COLO668 (cell line): ENCODE measurements at regions not wholly inside any gene's neighbourhood (a gene's known extent, or its start where the extent isn't known, plus 50 kb on each side); places are given as distances from the start of the nearest gene placed in this dataset.
A peak's percentile ranks its signal among the peaks of the same experiment; 100 is the strongest.
"Not testable (repeated sequence)": the region's sequence is repeated elsewhere in the genome, so short reads cannot be mapped to it uniquely, and the experiment has no call there.

Source experiments
- DNase-seq: peaks from one replicate; lab custom pipeline; 2025; ENCODE audit not compliant: unreplicated experiment; lab: John Stamatoyannopoulos, UW

DNA sequence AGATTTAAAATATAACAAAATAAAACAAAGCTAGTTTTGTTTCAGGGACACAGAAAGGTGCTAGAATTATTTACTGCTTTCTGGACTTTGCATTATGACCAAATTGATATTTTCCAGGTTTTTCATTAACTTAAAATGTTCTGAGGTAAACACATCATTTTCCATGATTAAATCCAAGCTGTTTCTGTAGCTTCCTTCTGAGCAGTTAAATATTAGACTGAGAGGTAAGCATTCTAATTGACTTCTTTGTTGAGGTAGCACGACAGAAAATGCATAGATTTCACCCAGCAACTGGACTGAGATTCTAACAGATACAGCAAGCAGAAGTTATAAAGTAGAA, 98.3 kb downstream of the BMP4 start:
- DNase-seq, result no peak

- DNase-seq, result no peak
These were observed 98.8 kb downstream of the BMP4 start for GRCh38 chr14:53857625-53858344.

DNA sequence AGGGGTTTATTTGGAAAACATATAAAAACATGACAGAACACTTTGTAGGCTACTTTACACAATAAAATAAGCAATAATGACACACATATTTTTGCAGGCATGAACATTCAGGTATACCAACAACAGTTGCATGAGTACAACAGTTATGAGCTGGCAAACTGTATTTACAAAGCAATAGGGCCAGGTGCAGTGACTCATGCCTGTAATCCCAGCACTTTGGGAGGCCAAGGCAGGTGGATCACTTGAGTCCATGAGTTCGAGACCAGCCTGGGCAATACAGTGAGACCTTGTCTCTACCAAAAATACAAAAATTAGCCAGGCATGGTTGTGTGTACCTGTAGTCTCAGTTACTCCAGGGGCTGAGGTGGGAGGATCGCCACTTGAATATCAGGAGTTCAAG, 101.1 kb downstream of the BMP4 start:
- DNase-seq, result peak; percentile 15

DNA sequence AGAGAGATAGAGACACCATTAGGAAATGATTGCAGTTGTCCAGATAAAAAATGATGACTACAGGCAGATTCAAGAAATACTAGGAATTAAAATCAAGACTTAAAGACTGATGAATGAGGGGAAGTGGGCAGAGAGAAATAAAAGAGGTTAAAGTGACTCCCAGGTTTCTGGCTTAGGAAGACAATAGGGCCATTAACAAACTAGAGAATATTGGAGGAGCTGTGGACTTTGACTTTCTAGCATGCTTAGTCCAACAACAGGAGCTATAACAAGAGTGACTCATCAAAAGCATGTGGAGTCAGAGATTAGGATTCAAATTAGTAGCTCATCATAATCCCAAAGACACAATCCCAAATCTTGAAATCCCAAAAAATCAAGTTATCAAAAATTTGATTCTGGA, 101.5 kb downstream of the BMP4 start:
- DNase-seq, result no peak

DNA sequence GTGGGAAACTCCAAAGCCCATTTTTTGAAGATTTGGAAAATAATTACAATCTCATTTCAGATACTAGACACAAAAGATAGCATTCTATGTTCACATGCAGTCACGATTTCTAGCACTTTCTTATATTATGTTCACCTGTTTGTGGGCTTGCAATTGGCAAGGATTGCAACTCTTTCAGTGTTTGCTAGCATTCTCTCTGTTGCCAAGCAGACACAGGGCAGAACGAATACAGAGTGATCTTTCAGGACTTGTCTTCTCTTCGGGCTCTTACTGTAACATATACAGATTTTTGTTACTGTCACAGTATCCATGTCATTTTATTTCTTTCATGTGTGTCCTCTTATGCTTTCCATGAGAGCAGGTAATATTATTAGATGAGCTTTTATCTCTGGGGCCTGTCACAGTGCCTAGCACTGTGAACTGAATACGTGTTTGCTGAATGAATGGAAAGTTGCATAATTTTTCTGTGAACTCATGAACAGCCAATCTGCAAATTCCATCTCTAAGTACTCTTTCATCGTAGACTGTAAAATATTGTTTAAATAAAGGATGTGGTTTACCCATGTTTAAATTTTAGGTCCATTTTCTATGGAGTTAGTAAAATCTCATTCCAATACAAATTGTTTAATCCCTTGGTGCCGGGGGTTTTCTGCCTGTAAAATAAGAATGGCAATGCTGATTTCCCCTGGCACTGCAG, 105.1 kb downstream of the BMP4 start:
- DNase-seq, result no peak

DNA sequence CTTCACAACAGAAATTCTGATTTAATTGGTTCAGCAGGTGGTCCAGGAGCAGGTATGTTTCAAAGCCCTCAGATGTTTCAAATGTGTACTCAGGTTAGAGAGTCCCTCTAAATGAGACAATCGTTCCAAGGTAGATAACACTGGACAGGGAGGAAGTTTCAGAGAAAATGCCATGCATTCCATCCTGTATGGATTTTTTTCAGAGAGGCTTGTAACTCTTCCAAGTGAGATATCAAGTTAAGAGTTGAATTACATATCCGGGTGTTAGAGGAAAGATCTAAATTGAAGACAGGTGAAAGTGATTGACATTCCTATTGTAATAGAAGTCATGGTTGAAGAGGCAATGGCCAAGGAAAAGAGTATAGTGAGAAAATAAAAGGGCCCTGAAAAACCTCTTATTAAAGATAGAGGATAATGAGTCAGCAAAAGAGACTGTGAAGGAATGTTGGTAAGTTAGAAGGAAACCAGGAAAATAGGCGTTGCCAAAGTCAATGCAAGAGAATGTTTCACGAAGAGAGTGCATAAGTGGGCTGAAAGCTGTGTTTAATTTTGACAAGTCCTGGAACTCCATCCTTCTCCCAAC, 105.8 kb downstream of the BMP4 start:
- DNase-seq, result no peak

- DNase-seq, result no peak
These were observed 107.1 kb downstream of the BMP4 start for GRCh38 chr14:53849549-53849948.

DNA sequence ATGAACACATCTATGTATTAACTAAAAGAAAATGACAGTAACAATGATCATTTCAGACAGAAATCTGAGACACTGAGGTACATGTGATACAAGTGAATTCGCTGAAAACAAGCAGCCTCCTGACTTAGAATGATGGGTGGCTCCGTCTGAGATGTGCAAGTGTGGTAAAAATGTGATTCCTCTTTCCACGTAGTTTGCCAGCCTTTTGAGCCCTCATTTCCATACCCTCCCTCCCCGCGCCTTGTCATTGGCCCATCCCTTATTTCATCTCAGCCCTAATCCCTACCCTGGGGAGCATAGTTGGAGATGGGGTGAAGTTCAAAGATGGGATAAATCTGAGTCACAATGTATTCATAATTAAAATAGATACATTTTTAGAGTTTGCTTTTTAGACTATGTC, 107.8 kb downstream of the BMP4 start:
- DNase-seq, result no peak

- DNase-seq, result no peak
These were observed 108.7 kb downstream of the BMP4 start for GRCh38 chr14:53847881-53848280.

- DNase-seq, result no peak
These were observed 109.6 kb downstream of the BMP4 start for GRCh38 chr14:53847057-53847456.

DNA sequence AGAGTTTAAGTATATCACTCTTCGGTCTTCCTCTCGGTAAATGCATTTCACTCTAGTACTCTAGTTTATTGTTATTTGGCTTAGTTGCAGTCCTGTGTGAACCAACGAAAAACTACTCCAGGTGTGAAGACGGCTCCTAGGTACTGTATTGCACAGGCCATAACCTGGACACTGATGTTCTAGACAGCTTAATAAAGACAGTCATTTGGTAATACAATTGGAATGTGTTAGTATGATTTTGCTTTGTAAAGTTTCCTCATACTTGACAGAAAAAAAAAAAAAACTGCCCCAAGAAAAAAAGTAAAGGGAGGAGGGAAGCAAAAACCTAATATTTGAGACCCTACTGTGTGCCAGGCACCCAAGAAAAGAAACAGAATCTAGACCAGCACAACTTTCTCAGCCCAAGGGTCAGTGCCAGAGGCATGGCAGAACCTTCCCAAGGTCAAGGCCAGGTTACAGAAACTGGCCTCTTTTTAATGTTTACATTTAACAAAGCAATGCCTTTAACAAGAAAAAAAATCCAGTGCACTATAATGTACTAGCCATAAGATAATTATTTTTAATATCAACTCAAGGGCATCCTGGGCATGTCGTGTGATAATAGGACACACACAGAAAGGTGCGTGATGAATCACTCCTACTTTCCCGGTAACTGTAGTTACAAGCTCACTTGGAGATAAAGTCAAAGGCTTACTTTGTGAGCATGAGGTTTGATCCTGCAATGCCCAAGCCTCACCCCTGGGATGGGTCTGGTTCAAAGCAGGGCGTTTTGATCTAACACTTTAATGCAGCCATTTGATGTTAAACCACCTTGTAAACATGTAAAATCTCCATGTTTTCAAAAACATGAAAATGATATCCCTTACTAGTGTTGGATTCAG, 110.6 kb downstream of the BMP4 start:
- no peak for DNase-seq

DNA sequence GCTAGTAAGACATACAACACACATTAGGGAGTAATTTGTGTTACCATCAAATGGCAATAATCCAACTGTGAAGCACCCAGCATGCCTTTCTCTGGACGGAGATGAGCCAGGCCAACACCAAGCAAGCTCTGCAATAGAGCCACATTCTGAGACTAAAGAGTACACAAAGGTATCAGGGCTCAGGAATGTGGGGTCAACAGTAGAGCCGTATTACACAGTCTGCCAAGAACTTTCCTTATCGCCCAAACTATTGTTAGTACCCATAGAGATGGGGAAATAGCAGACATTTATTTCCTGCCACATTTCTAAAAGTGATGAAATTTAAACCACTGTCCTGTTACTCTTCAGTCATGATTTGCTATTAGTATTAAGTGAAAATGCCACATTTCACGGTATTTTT, 113.7 kb downstream of the BMP4 start:
- DNase-seq, result no peak

DNA sequence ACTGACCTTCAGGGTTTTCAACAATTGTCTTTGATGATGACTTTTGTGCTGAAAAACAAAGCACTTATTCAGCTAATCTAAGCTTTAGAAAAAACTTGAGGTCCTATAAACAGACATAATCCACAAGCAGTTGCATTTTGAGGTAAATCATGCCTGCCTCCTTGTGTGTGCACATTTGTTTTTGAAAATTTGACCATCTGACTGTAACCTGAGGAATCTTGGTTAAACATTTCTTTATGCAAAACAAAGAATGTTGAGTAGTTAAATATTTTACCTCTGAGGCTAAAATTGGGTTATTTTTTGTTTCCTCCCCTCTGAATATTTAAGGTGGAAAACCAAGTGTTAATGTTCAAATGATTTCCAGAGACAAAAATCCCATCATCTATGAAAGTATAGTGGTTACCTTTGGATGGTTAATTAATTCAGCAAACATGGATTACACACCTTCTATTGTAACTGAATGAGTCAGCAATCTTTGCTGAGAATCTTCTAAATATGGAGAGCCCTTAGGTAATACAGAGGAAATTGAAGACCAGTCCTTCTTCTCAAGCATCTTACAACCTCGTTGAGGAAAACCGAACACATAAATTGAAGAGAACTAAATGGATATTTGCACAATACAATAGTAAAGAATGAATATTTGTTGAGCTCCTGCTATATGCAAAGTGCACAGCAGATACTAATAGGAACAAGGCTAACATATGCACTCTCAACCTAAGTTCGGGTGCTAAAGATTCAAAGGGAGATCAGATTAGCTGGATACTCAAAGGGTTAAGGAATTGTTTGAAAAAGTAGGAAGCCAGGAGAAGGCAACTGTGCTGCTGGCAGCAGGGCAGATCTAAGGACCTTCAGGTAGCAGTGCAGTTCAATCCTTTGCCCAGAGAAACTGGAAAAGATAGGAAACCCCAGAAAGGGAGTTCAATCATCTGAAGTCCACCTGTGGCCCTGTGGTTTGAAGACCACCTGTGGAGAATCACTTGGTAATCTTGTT, 115.2 kb downstream of the BMP4 start:
- DNase-seq, result no peak

GRCh38 chr14:53840444-53840843, 116.2 kb downstream of the BMP4 start:
- peak; percentile 21 for DNase-seq

- no peak for DNase-seq
These were observed 118.3 kb downstream of the BMP4 start for GRCh38 chr14:53838374-53838773.

- not testable (repeated sequence) for DNase-seq
These were observed 119.0 kb downstream of the BMP4 start for GRCh38 chr14:53837656-53838055.

DNA sequence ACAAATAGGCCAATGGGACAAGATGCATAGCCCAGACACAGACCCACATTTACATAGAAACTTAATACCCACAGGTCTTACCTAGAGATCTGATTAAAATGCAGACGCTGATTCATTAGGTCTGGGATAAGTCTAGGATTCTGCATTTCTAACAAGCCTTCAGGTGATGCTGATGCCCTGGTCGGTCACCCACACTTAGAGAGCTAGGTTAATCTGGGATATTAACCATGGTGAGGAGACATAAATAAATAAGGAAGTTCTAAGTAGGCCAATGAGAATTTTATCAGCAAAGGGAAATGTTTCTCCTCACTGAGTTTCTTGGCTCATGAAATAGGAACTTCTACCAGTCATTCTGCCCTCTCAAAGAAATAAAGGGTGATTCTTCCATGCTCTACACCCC, 120.1 kb downstream of the BMP4 start:
- no peak for DNase-seq

DNA sequence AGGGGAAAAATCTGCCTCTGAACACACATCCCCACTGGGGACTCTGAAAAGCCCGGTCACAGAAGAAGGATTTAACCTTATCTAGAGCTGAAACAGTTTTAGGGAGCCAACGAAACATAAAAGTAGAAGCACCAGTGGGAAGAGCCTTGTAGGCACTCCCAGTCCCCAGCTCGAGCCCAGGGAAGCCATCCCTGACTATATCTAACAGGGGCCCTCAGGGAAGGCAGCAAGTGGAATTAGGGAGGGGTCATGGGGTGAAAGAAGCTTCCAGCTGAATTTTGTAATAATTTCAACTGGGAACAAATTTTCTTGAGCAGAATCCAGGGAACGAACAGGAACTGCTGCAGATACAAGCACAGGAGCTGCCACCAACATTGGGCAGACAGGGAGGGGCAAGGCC, 127.8 kb downstream of the BMP4 start:
- DNase-seq, result no peak

DNA sequence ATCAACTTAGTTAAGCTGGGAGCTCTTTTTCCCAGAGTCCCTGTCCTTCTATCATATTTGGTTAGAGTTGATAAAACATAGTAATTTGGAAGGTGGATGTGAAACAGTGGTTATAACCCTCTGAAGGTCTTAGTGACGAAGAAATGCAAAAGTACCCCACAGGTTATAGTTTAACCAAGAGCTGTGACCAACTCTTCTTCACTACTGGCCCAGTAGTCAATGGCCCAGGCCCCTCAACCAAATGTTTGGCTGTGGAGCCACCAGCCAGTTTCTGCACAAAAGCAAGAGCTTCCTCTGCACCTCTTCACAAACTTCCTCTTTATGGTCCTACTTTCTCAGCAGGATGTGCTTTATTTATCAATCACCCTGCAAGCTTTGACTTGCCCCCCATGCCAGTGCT, 132.6 kb downstream of the BMP4 start:
- DNase-seq, result no peak

GRCh38 chr14:53814392-53814791, 142.2 kb downstream of the BMP4 start:
- no peak for DNase-seq
